ENCODE measurements at regions not wholly inside any gene's neighbourhood (a gene's known extent, or its start where the extent isn't known, plus 50 kb on each side); places are given as distances from the start of the nearest gene placed in this dataset.

DNA sequence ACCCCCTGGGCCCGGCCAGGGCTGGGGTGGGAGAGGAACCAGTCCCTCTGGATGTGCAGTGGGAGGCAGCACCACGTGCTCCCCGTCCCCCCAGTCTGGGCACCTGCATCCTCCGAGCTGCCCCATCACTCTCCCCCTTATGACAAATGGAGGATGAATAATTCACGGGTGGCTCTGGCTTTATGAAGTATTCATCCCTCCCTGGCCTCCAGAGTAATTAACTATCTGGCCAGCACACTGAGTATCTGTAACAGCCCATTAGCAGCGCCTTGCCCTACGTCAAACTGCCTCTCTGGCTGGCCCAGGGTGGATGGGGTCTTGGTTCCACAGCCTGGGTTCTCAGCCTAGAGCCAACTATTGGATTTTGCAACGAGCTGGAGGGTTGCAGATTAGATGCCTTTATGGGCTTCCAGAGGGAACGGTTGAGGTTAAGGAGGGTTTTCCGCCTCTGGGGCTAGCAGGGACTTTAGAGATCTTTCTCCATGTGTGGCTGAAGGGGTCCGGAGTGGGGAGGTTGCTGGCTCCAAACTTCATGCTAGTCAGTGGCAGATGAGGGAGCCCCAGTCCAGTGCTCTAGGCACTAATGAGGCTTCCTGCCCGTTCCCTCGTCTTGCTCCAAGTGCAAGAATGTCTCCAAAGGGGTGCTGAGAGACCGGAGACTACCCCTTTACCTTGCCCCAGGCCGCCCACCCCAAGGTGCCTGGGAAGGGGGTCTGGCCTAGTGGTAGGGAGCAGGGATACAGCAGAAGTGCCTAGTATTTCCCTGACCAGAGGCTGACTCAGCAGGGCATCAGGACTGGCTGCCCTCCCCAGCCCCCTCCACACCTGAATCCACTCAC, 53.5 kb upstream of the MLN start:
- TF ChIP-seq, protein P1, sequence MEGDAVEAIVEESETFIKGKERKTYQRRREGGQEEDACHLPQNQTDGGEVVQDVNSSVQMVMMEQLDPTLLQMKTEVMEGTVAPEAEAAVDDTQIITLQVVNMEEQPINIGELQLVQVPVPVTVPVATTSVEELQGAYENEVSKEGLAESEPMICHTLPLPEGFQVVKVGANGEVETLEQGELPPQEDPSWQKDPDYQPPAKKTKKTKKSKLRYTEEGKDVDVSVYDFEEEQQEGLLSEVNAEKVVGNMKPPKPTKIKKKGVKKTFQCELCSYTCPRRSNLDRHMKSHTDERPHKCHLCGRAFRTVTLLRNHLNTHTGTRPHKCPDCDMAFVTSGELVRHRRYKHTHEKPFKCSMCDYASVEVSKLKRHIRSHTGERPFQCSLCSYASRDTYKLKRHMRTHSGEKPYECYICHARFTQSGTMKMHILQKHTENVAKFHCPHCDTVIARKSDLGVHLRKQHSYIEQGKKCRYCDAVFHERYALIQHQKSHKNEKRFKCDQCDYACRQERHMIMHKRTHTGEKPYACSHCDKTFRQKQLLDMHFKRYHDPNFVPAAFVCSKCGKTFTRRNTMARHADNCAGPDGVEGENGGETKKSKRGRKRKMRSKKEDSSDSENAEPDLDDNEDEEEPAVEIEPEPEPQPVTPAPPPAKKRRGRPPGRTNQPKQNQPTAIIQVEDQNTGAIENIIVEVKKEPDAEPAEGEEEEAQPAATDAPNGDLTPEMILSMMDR (IDR thresholded peaks at IDR 0.05; ENCODE audit: low read depth, low read length, poor library complexity, severe bottlenecking), result no peak
- no peak for TF ChIP-seq EZH2phosphoT487 (IDR thresholded peaks at IDR 0.05; ENCODE audit: borderline replicate concordance, low read length)
